NCI-H748 (cell line): ENCODE measurements at regions not wholly inside any gene's neighbourhood (a gene's known extent, or its start where the extent isn't known, plus 50 kb on each side); places are given as distances from the start of the nearest gene placed in this dataset.

Source experiments
- DNase-seq: peaks from one replicate; lab custom pipeline; 2025; ENCODE audit not compliant: unreplicated experiment; lab: John Stamatoyannopoulos, UW

DNA sequence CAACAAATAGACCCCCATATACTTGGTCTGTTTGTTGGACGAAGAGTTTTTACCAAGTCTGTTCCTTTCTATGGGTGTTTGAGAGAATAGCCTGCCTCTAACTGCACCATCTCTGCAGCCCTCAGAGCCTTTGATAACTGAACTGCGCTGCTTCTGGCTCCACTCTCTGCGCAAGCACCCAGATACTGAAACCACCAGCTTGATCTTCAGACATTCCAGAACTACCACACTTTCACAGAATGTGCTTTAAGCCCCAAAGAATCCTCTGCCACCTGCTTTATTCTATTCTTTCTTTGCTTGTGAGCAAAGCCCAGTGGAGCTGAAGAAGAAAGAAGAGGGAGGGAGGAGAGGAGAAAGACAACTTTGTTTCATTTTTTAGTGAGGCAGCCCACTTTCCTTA lies 380.7 kb downstream of the BCL11A start:
- DNase-seq, result no peak

DNA sequence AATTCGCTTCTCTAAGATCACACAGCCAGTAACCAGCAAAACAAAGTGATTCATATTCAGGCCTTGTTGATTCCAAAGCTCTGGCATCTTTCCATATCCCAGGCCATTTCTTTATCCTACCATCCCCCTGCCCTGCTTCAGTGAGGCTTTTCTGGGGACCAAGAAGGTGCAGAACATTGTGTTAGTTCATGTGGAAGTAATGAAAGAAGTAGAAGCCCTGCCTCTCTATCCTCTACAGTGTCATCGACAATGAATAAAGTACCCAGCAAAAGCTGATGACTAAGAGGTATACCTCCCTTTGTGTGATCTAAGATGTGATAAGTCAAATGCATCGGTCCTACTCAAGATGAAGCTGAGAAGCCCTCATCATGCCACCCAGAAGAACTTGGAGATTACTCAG lies 383.2 kb downstream of the BCL11A start:
- DNase-seq, result no peak

DNA sequence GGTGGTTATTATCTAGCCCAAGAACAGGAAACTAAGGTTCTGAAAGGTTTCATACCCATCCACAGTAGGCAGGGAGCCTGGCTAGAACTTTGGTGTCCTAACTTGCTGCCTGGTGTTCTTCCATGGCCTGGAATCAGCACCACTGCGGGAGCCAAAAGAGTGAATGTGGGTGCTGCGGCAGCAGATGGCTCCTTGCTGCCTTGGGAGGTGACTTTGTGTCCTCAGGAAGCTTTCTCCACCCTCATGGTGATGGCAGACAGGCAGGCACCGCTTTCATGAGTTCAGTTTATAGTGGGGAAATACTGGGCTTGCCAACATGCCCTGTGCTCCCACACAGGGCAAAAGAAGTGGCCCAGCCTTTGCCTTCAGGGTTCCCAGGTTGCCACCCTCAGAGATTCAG lies 385.2 kb downstream of the BCL11A start:
- no peak for DNase-seq

DNA sequence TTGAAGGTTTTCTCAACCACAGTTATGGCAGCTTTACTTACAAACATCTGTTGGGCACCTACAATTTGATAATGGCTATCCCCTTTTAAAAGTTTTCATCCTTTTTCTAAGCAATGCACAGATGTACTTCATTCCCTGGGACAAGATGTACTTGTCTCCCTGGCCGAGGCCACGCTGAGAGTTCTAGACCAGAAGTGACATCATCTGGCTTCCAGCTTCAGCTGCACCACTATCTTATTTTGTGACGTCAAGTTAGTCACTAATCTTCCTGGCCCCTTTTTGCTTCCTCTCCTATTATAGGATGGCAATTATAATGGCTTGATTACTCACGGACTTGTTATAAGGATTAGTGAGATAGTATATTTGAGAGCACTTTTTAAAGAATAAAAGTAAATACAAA lies 386.4 kb downstream of the BCL11A start:
- DNase-seq, result no peak

DNA sequence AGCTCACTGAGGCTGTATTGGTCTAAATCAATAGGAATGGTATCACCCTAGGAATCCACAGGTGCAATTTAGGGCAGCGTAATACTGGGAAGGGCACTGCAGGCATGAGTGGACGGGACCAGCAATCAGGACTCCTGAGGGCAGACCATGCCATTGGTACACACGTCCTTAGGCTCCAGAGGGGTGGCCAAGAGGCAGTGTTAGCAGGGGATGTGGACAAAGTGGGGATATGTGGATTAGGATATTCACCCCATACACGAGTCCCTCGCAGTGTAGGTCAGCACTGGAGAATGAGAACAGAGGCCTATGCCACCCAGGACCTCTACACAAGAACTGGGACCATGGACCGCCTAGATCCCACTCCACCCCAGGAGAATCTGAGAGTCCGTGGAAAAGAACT lies 389.8 kb downstream of the BCL11A start:
- no peak for DNase-seq

DNA sequence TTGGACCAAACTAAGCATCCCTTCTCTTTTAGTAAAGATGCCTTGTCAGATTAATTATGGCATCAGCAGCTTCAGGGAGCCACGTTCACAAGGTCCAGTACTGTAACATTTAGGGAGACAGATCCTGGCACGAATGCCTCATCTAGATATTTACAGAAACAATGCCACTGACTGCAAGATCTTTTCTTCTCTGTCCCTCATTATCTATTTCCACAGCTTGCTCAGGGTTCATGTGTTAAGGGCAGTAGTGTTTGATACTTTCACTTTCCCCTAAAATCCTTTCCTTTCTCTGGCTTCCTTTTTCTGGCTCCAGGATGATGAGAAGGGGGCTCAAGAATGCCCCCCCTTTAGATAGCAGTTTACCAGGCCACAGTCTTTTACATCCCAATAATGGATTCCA lies 393.9 kb downstream of the BCL11A start:
- DNase-seq, result no peak

DNA sequence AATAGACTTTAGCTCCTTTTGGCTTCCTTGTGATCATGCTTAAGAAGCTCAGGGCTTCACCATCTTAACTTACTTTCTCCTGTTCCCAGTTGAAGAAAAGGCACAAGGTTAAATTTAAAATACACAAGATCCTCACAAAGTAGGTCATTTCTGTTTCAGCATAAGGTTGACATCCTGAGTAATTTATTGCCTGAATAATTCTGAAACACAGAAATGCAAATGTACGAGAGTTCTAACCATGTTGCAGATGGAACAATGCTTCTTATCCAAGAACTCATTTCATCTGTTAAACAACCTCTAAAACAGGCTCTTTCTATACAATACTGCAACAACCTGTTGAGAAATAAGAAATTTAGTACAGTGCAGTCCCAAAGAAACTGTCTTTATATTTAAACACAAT lies 395.2 kb downstream of the BCL11A start:
- no peak for DNase-seq

DNA sequence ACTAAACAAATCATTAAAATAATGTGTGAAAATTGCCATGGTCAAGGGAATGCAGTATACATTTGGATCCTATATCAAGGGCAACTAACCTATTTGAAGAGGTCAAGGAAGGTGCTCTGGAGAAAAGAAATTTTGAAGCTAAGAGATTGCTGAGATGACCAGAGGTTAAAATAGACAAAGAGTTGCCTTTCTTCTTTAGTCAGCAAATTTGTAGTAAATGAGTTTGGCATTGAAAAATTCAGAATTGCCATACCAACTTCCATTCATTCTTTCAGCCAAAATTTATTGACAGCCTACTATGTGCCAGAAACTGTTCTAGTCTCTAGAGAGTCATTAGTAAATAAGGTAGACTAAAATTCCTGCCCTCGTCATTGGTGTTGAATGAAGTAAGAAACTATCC lies 396.2 kb downstream of the BCL11A start:
- DNase-seq, result no peak

DNA sequence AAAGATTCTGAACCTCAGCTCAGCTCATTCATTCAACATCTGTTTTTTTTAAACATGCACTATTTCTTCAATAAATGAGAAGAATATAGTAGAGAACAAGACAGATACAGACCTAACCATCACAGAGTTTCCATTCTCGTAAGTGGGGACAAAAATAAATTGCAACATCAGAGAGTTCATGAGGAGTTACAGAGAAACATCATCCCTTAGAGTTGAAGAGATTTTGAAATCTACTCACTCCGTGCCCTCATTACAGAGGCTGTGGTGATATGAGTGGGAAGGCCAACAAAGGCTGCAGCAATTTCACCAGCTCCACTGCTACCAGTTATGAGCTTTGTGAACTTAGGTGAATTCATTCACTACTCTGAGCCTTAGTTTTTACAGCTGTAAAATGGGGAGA lies 399.3 kb downstream of the BCL11A start:
- no peak for DNase-seq

DNA sequence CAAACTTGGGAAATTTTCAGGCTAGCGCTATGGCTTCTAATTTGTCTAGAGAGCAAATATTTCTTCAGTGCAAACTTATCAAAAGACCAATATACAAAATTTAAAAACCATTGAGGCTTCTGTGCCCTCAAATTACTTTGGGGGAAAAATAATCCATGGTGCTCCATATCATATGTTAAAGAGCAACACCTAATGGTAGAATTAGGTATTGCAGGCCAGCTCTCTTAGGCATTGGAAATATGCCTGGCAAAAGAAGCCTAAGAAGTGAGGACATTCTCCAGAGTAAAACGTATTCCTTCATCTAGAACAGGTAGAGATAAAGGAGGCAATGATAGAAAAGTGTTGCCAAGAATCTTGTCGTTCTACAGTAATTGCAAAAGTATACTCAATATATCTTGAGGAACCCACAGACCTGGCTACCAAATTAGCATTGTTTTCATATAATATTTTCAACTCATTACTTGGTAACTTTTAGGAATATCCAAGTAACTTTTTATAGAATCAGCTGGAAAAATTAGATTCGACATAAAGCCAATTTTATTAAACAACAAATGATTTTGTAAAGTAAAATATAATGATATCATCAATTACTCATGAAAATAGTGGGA lies 401.1 kb downstream of the BCL11A start:
- DNase-seq, result peak; percentile 20

DNA sequence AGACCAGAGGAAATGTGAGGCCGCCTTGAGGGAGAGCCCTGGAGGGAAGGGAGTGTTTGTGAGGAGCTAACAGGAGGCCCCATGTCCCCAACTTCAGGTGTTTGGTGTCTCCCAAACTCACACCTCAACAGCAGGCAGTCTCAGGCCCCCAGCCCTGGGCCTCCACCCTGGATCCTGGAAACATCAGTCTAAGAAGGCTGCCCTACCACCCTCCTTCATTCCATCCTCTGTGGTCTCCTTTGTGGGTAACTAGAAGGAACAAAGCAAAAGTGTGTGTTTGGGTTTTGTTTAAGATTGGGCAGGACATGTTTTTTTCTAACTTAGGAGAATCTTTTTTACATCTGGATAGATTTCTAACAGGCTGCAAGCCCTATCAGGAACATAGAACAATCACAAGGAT lies 404.3 kb downstream of the BCL11A start:
- DNase-seq, result no peak

DNA sequence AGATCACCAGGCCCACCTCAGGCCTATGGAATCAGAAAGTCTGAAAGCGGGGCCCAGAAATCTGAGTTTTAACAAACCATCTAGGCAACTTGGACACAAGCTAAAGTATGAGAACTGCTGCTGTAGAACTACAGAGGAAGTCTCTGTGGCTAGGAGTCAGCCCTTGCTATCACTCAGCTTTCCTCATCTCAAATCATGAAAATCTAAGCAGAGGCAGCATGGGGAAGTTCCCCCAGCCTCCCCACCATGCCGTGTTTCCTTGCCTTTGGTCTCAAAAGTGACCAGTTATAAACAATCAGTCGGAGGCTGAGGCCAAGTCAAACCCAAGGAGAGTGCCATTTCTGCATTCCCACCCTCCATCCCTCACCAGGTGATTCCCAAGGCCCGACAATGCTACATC lies 404.7 kb downstream of the BCL11A start:
- DNase-seq, result no peak

DNA sequence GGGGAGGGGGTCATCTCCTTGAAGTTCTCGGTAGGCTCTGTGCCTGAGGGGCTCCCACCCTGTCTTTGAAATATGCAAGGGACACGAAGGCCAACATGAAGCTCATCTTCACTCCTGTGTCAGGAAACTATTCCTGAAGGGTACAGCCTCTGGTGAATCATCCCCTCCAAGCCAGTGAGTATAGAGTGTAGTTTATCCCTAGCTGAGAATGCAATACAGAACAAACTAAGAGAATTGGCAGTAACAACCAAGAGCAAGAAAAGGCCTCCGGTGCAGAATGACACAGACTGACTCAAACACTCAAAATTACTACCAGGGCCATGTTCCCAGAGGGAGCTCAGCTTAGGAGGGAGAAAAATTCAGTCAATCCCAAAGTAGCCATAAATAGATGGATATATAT lies 413.3 kb downstream of the BCL11A start:
- DNase-seq, result no peak

DNA sequence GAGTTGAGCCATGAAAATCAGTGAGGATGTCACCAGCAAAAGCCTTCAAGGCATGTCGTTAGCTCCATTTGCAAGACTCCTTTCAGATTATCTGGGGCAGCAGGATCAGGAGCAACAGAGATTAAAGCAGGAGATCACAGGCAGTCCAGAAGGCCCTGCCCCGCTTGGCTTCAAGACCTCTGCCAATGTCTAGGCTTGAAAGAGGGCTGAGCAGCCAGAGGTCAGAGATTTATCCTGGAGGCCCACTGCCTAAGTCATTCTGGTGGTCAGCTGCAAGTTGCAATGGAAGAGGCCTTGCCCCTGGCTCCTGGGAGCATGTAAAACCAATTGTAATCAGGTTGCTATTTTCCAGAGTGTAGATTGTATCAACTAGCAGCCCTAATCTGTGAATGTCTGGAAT lies 416.5 kb downstream of the BCL11A start:
- no peak for DNase-seq

DNA sequence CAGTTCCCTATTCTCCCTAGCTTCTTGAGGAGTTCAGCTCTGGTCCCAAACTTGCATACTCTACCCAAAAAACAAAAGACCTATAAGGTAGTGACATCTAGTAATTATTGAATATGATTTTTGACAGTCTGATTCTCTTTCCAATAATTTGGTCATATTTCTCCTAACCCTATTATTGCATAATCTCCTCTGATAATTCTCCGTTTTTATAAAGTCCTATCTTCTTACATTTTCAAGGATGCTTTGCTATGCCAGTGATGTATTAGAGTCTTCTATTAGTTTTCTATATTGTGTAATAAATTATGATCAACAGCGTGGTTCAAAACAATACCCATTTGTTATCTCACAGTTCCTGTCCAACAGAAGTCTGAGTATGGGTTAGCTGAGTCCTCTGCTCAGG lies 426.3 kb downstream of the BCL11A start:
- DNase-seq, result no peak

DNA sequence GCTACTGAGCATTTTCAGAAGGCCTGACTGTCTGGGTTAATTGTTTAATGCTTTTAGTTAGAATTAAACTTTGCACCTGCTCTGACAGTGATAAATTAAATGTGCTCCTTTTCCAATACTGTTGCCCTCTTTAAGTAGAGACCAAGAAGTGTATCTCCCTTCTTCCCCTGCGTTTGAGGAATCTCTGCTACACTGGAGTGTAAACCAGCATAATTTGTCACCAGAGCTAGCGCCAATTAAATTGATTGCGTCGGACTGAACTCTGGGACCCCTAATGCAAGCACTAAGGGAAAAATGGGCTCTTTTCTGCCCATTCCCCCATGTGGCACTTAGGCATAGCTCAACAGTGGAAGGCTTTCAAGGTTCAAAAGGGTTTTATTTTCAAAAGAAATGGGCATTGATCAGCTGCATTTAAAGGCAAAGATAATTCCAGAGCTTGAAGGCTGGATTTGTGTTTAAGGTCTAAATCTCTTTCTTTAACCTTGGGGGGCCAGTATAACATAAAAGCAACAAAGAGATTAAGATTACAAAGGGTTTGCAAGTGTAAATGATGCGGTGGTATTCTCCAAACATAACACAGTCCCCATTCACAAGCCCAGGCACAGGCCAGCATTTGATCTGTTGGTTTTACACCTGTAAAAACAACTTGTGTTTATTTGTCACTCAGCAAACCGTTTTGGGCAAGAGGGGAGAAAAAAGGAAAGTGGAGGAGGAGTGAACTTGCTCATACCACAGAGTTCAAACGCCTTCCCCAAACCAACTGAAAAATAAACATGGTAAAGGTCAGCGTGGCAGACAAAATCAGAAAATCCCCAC lies 427.6 kb downstream of the BCL11A start:
- no peak for DNase-seq

DNA sequence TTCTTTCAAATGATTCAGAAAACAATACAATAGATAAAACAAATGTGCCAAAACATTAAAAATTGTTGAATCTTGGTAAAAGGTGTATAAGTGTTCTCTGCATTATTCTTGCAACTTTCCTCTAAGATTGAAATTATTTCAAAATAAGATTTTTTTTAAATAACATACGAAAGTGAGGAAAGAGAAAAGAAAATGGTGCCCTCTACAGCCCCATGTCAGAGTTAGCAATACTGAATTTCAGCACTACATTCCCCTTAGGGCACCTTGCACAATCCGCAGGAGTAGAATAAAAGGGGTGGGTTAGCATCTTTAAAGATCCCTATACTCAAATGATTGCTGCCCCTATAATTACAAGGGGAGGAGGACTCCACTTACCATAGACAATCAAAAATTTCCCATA lies 433.7 kb downstream of the BCL11A start:
- DNase-seq, result no peak

DNA sequence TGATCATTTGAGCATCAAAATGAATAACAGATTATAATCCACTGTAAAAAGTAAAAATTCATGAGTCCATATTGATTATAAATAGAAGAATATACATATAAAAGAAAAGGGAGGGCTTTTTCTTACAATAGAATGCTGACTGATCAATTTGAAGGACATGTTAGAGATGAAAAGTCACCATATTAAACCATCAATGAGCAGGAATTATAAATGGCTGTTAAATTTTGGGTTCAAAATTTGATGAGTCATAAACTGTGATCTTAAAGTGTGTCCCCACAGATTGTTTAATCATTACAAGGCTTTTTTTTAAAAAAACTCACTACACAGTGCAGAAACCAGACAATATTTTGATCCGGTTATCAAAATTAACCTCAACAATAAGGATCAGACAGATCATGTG lies 434.5 kb downstream of the BCL11A start:
- no peak for DNase-seq

DNA sequence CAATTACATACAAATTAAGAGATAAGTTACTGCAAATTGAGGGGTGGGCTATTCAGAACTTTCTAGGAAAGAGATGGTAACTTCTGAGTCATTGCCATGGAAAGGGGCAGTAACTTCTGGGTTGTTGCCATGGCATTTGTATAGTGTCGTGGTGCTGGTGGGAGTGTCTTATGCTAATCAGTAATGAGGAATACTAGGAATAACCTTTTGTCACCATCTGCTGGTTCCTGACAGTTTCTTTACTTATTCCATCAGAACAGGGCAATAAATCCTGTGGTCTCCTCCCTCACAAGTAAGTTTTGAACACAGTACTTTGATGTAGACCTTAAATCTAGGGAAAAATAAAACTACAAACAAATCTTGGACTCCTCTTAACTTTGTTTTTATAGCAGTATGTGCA lies 435.4 kb downstream of the BCL11A start:
- no peak for DNase-seq

DNA sequence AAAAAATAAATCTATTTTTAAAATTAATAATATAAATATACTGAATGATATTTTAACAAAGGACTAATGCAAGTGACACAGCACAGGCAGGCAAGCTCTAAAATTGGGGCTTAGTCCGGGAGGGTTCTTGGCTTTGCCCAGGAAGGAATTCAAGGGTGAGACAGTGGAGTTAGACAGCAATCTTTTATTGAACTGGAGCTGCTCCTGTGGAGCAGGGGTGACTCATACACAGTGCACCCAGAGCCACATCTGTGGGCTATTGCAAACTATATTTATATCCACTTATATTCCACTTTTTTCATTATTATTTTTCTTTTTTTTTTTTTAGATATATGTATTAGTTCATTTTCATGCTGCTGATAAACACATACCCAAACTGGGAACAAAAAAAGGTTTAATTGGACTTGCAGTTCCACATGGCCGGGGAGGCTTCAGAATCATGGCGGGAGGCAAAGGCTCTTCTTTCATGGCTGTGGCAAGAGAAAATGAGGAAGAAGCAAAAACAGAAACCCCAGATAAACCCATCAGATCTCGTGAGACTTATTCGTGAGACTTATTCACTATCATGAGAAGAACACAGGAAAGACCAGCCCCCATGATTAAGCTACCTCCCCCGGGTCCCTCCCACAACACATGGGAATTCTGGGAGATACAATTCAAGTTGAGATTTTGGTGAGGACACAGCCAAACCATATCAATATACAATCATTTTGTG lies 437.1 kb downstream of the BCL11A start:
- no peak for DNase-seq

DNA sequence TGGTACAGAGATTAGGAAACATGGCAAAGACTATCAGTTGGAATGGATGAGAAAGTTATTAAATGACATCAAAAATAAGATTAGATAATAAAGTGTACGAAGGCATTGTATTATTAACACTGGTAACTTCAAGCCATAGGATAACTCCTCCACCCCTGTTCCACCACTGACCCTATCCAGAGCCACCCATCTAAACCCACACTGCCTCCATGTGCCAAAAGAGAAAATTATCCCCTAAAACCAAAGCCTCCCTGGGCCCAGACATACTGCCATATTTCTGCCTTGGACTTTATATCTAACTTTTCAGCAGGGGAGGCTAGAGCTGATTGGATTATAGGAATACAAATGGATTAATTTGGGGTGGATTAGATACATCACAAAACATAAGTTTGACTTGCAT lies 443.7 kb downstream of the BCL11A start:
- no peak for DNase-seq

DNA sequence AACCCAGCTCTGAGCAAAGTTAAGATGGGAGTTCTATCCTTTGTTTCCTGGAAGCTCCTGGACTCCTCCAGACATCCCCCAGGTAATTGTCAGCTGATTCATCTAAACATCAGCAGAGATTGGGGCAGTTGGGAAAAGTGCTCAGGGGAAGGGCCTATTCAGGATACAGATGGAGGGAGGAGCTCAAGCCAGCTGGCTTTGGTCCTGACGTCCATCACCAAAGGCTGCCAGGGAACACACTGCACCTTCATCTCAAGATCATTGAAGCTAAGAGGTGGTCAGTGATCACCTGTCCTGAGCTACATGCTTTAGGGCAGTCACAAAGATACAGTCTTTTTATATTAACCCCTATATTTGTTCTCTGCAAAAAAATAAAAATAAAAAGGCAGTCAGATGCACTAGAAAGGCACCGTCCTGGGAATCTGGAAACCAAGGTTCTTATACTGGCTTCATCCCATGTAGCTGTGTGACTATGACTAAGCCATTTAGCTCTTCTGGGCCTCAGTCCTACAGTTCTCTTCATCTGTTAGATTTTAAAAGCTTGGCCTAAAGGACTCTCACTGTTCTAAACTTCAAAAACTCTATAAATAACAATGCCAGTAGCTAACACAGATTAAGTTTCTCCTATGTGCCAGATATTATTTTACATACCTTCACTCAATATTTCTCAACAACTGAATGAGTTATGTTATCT lies 446.5 kb downstream of the BCL11A start:
- DNase-seq, result no peak
